SJCRH30 (cell line): ENCODE measurements at regions not wholly inside any gene's neighbourhood (a gene's known extent, or its start where the extent isn't known, plus 50 kb on each side); places are given as distances from the start of the nearest gene placed in this dataset.

ENCODE experiments used
- DNase-seq, 2 experiments: peaks; one replicate each; pipeline ENCODE4 v3.0.0-alpha.2; 2015 to 2020
- H3K27ac ChIP-seq: fragments of 250-450 bp; sonication (Bioruptor Pico); 2 replicates; pipeline ENCODE4 v1.5.1; 2020; ENCODE audit warnings: mild to moderate bottlenecking, moderate library complexity
- H3K27me3 ChIP-seq: fragments of 250-450 bp; sonication (Bioruptor Pico); 2 replicates; pipeline ENCODE4 v1.5.1; 2020; ENCODE audit warnings: mild to moderate bottlenecking, moderate library complexity
- H3K36me3 ChIP-seq: fragments of 250-450 bp; sonication (Bioruptor Pico); 2 replicates; pipeline ENCODE4 v1.5.1; 2020; ENCODE audit warnings: mild to moderate bottlenecking, moderate library complexity
- H3K4me1 ChIP-seq: fragments of 250-450 bp; sonication (Bioruptor Pico); 2 replicates; pipeline ENCODE4 v1.5.1; 2020; ENCODE audit warnings: mild to moderate bottlenecking, moderate library complexity
- H3K4me3 ChIP-seq: fragments of 250-450 bp; sonication (Bioruptor Pico); 2 replicates; pipeline ENCODE4 v1.5.1; 2020; ENCODE audit warnings: mild to moderate bottlenecking, moderate library complexity
- H3K9me3 ChIP-seq: fragments of 250-450 bp; sonication (Bioruptor Pico); replicated peaks from 2 replicates; pipeline ENCODE4 v1.5.1; 2020; ENCODE audit warnings: mild to moderate bottlenecking, moderate library complexity

- Histone ChIP-seq H3K36me3 (no peaks in the 10 kb centered on the region), H3K4me3 (no peak overlapping the region), H3K9me3 (no peaks in the 10 kb centered on the region), H3K27ac (no peak overlapping the region), H3K27me3 (no peaks in the 10 kb centered on the region), H3K4me1 (no peaks in the 10 kb centered on the region)
- DNase-seq = no peak
These were observed 306.3 kb upstream of the RGS18 start for GRCh38 chr1:191851799-191852595.

- no peak for DNase-seq
- no peak overlapping the region for H3K27ac ChIP-seq
- no peak overlapping the region for H3K4me3 ChIP-seq
- H3K9me3 ChIP-seq = no peaks in the 10 kb centered on the region
- H3K4me1 ChIP-seq = no peaks in the 10 kb centered on the region
- H3K36me3 ChIP-seq = no peaks in the 10 kb centered on the region
- no peaks in the 10 kb centered on the region for H3K27me3 ChIP-seq
These were observed 305.4 kb upstream of the RGS18 start for GRCh38 chr1:191852907-191853306.

GRCh38 chr1:191857600-191857999 lies 300.7 kb upstream of the RGS18 start:
- no peaks in the 10 kb centered on the region for H3K4me1 ChIP-seq
- no peaks in the 10 kb centered on the region for H3K36me3 ChIP-seq
- no peaks in the 10 kb centered on the region for H3K9me3 ChIP-seq
- no peaks in the 10 kb centered on the region for H3K27me3 ChIP-seq
- no peak overlapping the region for H3K27ac ChIP-seq
- H3K4me3 ChIP-seq = no peak overlapping the region
- DNase-seq = no peak

GRCh38 chr1:191865479-191865878 lies 292.8 kb upstream of the RGS18 start:
- Histone ChIP-seq H3K4me3 (no peak overlapping the region), H3K27ac (no peak overlapping the region), H3K9me3 (no peaks in the 10 kb centered on the region), H3K4me1 (no peaks in the 10 kb centered on the region), H3K27me3 (no peaks in the 10 kb centered on the region), H3K36me3 (no peaks in the 10 kb centered on the region)
- DNase-seq = no peak

GRCh38 chr1:191866155-191866554 lies 292.1 kb upstream of the RGS18 start:
- Histone ChIP-seq H3K36me3 (no peaks in the 10 kb centered on the region), H3K27me3 (no peaks in the 10 kb centered on the region), H3K4me1 (no peaks in the 10 kb centered on the region), H3K4me3 (no peak overlapping the region), H3K9me3 (no peaks in the 10 kb centered on the region), H3K27ac (no peak overlapping the region)
- no peak for DNase-seq

GRCh38 chr1:191869790-191870312 lies 288.4 kb upstream of the RGS18 start:
- Histone ChIP-seq H3K4me1 (no peaks in the 10 kb centered on the region), H3K27ac (no peak overlapping the region), H3K27me3 (no peaks in the 10 kb centered on the region), H3K9me3 (no peaks in the 10 kb centered on the region), H3K36me3 (no peaks in the 10 kb centered on the region), H3K4me3 (no peak overlapping the region)
- DNase-seq = no peak

- DNase-seq = no peak
- no peaks in the 10 kb centered on the region for H3K9me3 ChIP-seq
- no peak overlapping the region for H3K4me3 ChIP-seq
- no peaks in the 10 kb centered on the region for H3K36me3 ChIP-seq
- H3K27me3 ChIP-seq = no peaks in the 10 kb centered on the region
- no peak overlapping the region for H3K27ac ChIP-seq
- H3K4me1 ChIP-seq = no peaks in the 10 kb centered on the region
These were observed 287.8 kb upstream of the RGS18 start for GRCh38 chr1:191870490-191870889.

- Histone ChIP-seq H3K4me3 (no peak overlapping the region), H3K27ac (no peak overlapping the region), H3K27me3 (no peaks in the 10 kb centered on the region), H3K9me3 (no peaks in the 10 kb centered on the region), H3K4me1 (no peaks in the 10 kb centered on the region), H3K36me3 (no peaks in the 10 kb centered on the region)
- no peak for DNase-seq
These were observed 282.3 kb upstream of the RGS18 start for GRCh38 chr1:191875994-191876393.

- Histone ChIP-seq H3K27me3 (no peaks in the 10 kb centered on the region), H3K4me3 (no peak overlapping the region), H3K27ac (no peak overlapping the region), H3K4me1 (no peaks in the 10 kb centered on the region), H3K36me3 (no peaks in the 10 kb centered on the region), H3K9me3 (no peaks in the 10 kb centered on the region)
- DNase-seq = no peak
These were observed 281.6 kb upstream of the RGS18 start for GRCh38 chr1:191876631-191877030.

GRCh38 chr1:191882870-191883269 lies 275.4 kb upstream of the RGS18 start:
- Histone ChIP-seq H3K27ac (no peak overlapping the region), H3K4me3 (no peak overlapping the region), H3K9me3 (no peaks in the 10 kb centered on the region), H3K4me1 (no peaks in the 10 kb centered on the region), H3K27me3 (no peaks in the 10 kb centered on the region), H3K36me3 (no peaks in the 10 kb centered on the region)
- DNase-seq = no peak

- DNase-seq = no peak
- H3K9me3 ChIP-seq = no peaks in the 10 kb centered on the region
- no peak overlapping the region for H3K4me3 ChIP-seq
- no peak overlapping the region for H3K27ac ChIP-seq
- H3K27me3 ChIP-seq = no peaks in the 10 kb centered on the region
- no peaks in the 10 kb centered on the region for H3K4me1 ChIP-seq
- H3K36me3 ChIP-seq = no peaks in the 10 kb centered on the region
These were observed 271.3 kb upstream of the RGS18 start for GRCh38 chr1:191886977-191887376.

GRCh38 chr1:191888996-191889622 lies 269.2 kb upstream of the RGS18 start:
- Histone ChIP-seq H3K9me3 (no peaks in the 10 kb centered on the region), H3K36me3 (no peaks in the 10 kb centered on the region), H3K4me1 (no peaks in the 10 kb centered on the region), H3K4me3 (no peak overlapping the region), H3K27ac (no peak overlapping the region), H3K27me3 (no peaks in the 10 kb centered on the region)
- DNase-seq = no peak

- Histone ChIP-seq H3K4me3 (no peak overlapping the region), H3K36me3 (no peaks in the 10 kb centered on the region), H3K27me3 (no peaks in the 10 kb centered on the region), H3K4me1 (no peaks in the 10 kb centered on the region), H3K9me3 (no peaks in the 10 kb centered on the region), H3K27ac (no peak overlapping the region)
- DNase-seq = no peak
These were observed 268.6 kb upstream of the RGS18 start for GRCh38 chr1:191889623-191890003.

- Histone ChIP-seq H3K9me3 (no peaks in the 10 kb centered on the region), H3K4me1 (no peaks in the 10 kb centered on the region), H3K4me3 (no peak overlapping the region), H3K27me3 (no peaks in the 10 kb centered on the region), H3K27ac (no peak overlapping the region), H3K36me3 (no peaks in the 10 kb centered on the region)
- no peak for DNase-seq
These were observed 267.7 kb upstream of the RGS18 start for GRCh38 chr1:191890433-191891088.

GRCh38 chr1:191892716-191893115 lies 265.5 kb upstream of the RGS18 start:
- Histone ChIP-seq H3K27me3 (no peaks in the 10 kb centered on the region), H3K4me1 (no peaks in the 10 kb centered on the region), H3K27ac (no peak overlapping the region), H3K36me3 (no peaks in the 10 kb centered on the region), H3K9me3 (no peaks in the 10 kb centered on the region), H3K4me3 (no peak overlapping the region)
- DNase-seq = no peak
